ENCODE measurements at regions not wholly inside any gene's neighbourhood (a gene's known extent, or its start where the extent isn't known, plus 50 kb on each side); places are given as distances from the start of the nearest gene placed in this dataset.

- DNase-seq (ENCODE audit: low read depth), result no peak
Observed at GRCh38 chr4:128357286-128357685, 69.7 kb upstream of the PGRMC2 start.

GRCh38 chr4:128355305-128355704 lies 67.7 kb upstream of the PGRMC2 start:
- DNase-seq (ENCODE audit: low read depth), result no peak

DNA sequence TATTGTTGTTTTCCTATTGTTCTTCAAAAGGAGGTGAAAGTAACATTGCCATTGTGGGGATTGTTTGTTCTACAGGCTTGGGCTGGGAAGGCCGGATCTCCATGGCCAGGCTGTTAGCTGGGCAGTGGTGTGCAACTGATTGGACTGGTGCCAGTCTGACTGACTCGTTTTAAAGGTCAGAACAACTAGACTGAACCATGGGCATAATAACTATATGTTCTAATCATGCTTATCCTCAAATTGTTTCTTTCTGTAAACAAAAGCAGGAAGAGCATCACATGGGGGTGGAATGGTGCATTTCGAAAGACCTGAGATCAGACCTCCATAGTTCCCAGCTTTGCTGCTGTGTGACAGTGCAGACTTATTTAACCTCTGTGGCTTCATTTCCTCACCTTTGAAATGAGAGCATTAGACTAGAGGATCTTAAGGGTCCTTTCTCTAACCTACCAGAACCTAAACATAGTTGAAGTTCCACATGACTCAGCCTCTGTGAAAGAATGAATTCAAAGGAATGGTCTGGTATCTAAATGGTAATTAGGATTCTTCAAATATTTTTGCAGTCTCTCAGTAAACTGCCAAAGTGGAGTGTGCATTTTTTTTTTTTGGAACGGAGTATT lies 66.7 kb upstream of the PGRMC2 start:
- DNase-seq (ENCODE audit: low read depth), result peak; percentile 99

DNA sequence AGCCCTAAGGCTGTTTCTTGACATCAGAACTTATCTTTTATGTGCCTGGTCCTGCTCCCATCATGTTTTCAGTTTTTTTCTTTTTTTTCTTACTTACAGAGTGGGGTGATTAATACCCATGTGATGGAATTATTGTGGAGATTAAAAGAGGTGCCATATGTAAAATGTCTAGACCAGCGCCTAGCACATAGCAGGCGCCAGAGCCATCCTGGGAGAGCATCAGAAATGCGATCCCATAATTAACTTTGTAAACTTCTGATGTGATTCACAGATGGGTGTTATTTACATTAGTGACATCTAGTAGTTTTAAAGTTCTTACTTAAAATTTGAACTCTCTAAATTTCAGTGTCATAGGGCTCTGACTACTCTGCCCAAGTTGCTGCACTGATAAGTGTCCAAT lies 66.2 kb upstream of the PGRMC2 start:
- peak; percentile 50 for DNase-seq (ENCODE audit: low read depth)

DNA sequence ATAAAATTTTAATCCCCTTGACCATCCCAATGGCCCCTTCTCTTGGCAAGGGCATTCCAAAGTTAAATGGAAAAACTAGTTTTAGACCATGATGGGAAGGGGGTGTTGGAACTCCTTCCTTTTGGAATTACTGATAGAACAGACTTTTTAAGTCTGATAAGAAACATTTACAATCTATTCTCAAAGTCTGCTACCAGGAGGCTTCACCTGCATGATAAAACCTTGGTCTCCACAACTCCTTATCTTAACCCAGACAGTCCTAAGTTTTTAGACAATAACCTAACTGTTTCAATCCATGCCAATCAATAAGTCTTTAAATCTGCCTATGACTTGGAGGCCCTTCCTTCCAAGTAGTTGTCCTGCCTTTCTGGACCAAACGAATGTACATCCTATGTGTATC lies 63.9 kb upstream of the PGRMC2 start:
- no peak for DNase-seq (ENCODE audit: low read depth)

GRCh38 chr4:128350449-128351045 lies 62.9 kb upstream of the PGRMC2 start:
- no peak for DNase-seq (ENCODE audit: low read depth)

DNA sequence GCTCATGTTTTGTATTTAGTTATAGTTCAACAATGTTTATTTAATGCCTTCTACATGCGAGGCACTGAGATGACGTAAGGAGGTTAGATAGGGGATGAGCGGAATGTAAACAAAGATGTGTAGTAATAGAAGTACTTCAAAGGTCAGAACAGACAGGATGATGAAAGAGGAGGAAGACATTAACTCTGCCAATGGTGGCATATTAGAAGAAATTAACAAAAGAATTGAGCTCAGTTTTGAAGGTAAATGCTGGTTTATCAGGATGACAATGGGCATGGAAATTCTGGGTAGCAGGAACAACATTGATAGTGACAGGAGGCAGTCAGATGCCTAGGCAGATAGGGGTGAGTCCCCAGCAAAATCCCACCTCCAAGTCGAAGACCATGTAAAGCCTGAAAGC lies 62.3 kb upstream of the PGRMC2 start:
- peak; percentile 98 for DNase-seq (ENCODE audit: low read depth)

DNA sequence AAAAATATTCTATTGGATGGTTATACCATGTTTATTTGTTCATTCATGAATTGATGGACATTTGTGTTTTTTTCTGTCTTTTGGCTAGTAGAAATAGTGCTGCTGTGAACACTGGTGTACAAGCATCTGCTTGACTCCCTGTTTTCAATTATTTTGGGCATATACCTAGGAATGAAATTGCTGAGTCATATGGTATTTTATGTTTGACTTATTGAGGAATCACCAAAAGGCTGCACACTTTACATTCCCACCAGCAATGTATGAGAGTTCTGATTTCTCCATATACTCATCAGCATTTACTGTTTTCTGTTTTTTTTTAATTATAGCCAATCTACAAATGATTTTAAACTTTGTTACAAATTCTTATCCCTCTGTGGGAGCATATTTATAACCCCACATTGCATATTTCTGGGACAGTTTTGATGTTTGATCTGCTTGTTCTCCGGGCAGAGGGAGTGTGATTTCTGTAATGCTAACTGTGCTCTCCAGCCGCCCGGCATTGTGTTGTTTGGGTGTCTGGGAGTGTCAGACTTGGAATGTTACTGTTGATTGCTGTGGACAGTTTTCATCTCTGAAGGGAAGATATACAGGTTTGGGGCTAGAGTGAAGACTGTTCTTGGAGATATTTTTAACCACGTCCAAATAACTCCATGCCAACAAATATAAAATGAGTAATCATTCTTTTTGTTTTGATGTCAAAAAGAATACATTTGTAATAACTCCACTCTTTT lies 60.5 kb upstream of the PGRMC2 start:
- peak; percentile 77 for DNase-seq (ENCODE audit: low read depth)

DNA sequence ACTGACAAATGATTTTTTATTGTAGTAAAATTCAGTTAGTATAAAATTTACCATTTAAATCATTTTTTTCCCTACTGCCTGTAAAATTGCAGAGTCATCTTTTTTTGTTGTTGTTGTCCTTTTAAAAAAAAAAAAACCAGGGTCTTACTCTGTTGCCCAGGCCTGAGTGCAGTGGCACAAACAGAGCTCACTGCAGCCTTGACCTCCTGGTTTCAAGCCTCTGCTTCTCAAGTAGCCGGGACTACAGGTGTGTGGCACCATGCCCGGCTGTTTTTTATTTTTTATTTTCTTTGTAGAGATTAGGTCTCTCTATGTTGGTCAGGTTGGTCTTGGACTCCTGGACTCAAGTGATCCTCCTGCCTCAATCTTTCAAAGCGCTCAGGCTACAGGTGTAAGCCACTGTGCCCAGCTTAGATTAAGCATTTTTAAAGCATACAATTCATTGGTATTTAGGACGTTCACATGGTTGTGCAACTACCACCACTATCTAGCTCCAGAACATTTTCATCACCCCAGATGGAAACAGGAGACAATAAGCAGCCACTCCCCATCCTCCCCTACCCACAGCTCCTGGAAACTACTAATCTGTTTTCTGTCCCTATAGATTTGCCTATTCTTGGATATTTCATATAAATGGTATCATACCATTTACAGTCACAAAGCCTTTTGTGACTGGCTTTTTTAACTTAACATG lies 59.7 kb upstream of the PGRMC2 start:
- DNase-seq (ENCODE audit: low read depth), result peak; percentile 93

GRCh38 chr4:128346054-128346716 lies 58.6 kb upstream of the PGRMC2 start:
- peak; percentile 93 for DNase-seq (ENCODE audit: low read depth)

- DNase-seq (ENCODE audit: low read depth), result peak; percentile 45
Observed at GRCh38 chr4:128345650-128346049, 58.0 kb upstream of the PGRMC2 start.

DNA sequence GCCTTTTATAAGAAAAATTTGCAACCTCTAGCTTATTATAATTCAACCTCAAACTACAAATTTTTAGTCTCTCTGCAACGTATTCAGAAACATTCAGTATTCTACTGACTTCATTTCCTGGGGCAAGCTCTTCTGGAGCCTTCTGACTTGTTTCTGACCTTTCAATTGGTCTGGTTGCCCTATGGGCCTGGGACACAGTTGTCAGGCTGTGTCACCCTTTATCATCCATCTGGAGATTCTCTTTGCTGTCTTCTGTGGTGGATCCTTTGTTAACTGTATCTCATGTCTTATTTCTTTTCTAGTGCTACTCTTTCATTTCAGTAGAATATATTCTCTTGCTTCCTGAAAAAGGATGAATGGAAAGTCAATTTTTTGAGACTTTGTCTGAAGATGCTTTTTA lies 55.1 kb upstream of the PGRMC2 start:
- DNase-seq (ENCODE audit: low read depth), result no peak

DNA sequence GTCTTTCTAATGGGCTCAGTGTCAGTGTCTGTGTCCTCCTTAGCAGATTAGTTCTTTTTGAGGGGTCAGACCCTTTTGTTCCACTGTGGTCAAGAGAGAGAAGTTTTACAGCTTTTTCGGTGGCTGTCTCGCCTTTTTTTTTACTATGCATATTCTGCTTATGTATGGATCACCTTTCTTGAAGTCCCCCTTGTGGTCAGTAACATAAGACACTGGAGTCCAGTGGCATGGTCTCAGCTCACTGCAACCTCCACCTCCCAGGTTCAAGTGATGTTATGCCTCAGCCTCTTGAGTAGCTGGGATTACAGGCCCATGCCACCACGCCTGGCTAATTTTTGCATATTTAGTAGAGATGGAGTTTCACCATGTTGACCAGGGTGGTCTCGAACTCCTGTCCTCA lies 54.0 kb upstream of the PGRMC2 start:
- no peak for DNase-seq (ENCODE audit: low read depth)

DNA sequence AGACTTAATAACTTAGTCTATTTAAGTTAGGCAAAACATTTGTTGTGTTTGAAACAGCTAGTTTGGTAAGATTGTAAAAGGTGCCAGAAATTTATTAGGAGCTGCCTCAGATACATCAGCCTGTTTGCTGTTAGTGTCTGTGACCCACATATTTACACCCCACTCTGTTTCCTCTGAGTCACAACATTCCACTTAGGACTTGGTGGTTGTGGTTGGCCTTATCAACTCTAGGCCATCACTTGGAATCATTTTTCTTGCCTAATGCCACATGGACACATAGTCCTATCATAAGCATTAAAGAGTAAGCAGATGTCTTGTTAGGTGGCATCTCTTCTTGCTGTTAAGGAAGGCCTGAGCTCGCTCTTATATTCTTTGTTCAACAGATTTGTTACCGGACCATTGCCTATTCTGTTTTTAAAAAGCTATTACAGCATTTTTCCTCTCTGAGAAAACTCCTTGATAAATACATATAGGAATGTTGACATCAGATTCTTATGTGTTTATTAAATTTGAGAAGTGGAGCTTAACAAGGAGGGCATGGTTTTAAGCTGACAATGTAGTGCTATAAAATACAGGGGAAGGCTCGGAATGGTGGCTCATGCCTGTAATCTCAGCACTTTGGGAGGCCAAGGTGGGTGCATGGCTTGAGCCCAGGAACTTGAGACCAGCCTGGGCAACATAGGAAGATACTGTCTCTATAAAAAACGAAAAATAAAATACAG lies 51.2 kb upstream of the PGRMC2 start:
- DNase-seq (ENCODE audit: low read depth), result peak; percentile 99

DNA sequence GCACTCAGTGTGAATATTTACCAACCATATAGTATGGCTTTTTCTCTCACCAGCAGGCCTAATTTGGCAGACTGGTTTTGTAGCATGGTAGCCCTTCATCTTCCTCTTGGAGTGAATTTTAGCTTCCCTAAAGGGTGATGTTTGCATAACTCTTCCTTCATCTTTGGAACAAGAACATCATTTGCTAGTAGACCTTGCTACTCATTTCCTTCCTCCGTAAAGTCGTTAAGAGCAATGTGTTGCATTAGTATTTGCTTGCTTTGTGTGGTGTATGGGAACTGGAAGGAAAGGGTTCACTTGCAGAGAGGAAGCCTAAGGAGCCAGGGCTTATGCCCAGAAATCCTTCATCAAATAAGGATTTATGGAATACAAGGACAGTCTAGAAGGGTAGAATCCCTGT lies 50.2 kb upstream of the PGRMC2 start:
- no peak for DNase-seq (ENCODE audit: low read depth)

All from iris pigment epithelial cell (primary cell).